WTC11 (cell line): ENCODE measurements at regions not wholly inside any gene's neighbourhood (a gene's known extent, or its start where the extent isn't known, plus 50 kb on each side); places are given as distances from the start of the nearest gene placed in this dataset.

ENCODE experiments used
- ATAC-seq: fragments of 200-7000 bp; cut with Tn5 transposase; 2 replicates; pipeline ENCODE4 v1.10.0; 2021; ENCODE audit warnings: mild to moderate bottlenecking, moderate library complexity
- CTCF ChIA-PET: fragments of 300-600 bp; sonication (Branson Sonifier 250); formaldehyde crosslinking; loops from one replicate; lab custom pipeline; 2021; ENCODE audit warnings: antibody characterized with exemption; lab: Charles Lee
- POLR2A ChIA-PET: fragments of 350-600 bp; sonication (Branson Sonifier 250); formaldehyde crosslinking; loops from one replicate; lab custom pipeline; 2021; ENCODE audit warnings: antibody characterized with exemption; lab: Charles Lee
- DNase-seq: peaks from one replicate; pipeline ENCODE4 v3.0.0; 2021; ENCODE audit warnings: low spot score
- H3K27ac Mint-ChIP-seq: 2 replicates; pipeline ENCODE4 v1.8.0; 2021; ENCODE audit warnings: mixed read lengths
- H3K27me3 Mint-ChIP-seq: 2 replicates; pipeline ENCODE4 v1.8.0; 2021; ENCODE audit warnings: low read depth, mild to moderate bottlenecking, moderate library complexity, mixed read lengths
- H3K36me3 Mint-ChIP-seq: 2 replicates; pipeline ENCODE4 v1.8.0; 2021; ENCODE audit warnings: mixed read lengths
- H3K4me1 Mint-ChIP-seq: 2 replicates; pipeline ENCODE4 v1.8.0; 2022; ENCODE audit warnings: mixed read lengths
- H3K4me3 Mint-ChIP-seq: 2 replicates; pipeline ENCODE4 v1.8.0; 2021; ENCODE audit warnings: mild to moderate bottlenecking, moderate library complexity, mixed read lengths
- H3K9me3 Mint-ChIP-seq: 2 replicates; pipeline ENCODE4 v1.8.0; 2021; ENCODE audit warnings: mixed read lengths
- CREB1 ChIP-seq: sonication (generic); formaldehyde crosslinking; IDR thresholded peaks from 2 replicates; pipeline ENCODE4 v1.8.0; 2023; ENCODE audit warnings: mild to moderate bottlenecking, missing genetic modification reagents
- ELF4 ChIP-seq: sonication (generic); formaldehyde crosslinking; IDR thresholded peaks from 2 replicates; pipeline ENCODE4 v1.8.1; 2022; ENCODE audit warnings: low read depth, mild to moderate bottlenecking, moderate library complexity, missing genetic modification reagents
- FOXJ3 ChIP-seq: sonication (generic); formaldehyde crosslinking; IDR thresholded peaks from 2 replicates; pipeline ENCODE4 v1.9.0; 2021; ENCODE audit warnings: missing genetic modification reagents, mild to moderate bottlenecking, borderline replicate concordance
- NFATC4 ChIP-seq: fragments of 250-450 bp; sonication (Bioruptor Pico); IDR thresholded peaks from 2 replicates; pipeline ENCODE4 v1.9.0; 2021; ENCODE audit warnings: mild to moderate bottlenecking
- NR3C1 ChIP-seq: sonication (generic); formaldehyde crosslinking; conservative IDR thresholded peaks from 2 replicates; pipeline ENCODE4 v1.8.1; 2023; ENCODE audit warnings: low read depth, mild to moderate bottlenecking, missing genetic modification reagents
- OVOL2 ChIP-seq: fragments of 250-450 bp; sonication (Bioruptor Pico); IDR thresholded peaks from 2 replicates; pipeline ENCODE4 v1.9.0; 2021; ENCODE audit warnings: mild to moderate bottlenecking, borderline replicate concordance
- TCF7 ChIP-seq: sonication (generic); formaldehyde crosslinking; IDR thresholded peaks from 2 replicates; pipeline ENCODE4 v1.8.0; 2022; ENCODE audit warnings: mild to moderate bottlenecking, low read depth, missing genetic modification reagents, moderate library complexity
- TEAD1 ChIP-seq: sonication (generic); formaldehyde crosslinking; IDR thresholded peaks from 2 replicates; pipeline ENCODE4 v1.8.0; 2022; ENCODE audit warnings: mild to moderate bottlenecking, missing genetic modification reagents
- ZNF138 ChIP-seq: sonication (generic); formaldehyde crosslinking; conservative IDR thresholded peaks from 2 replicates; pipeline ENCODE4 v1.8.1; 2022; ENCODE audit warnings: mild to moderate bottlenecking, moderate library complexity, missing genetic modification reagents
- ZNF423 ChIP-seq: fragments of 250-450 bp; sonication (Bioruptor Pico); IDR thresholded peaks from 2 replicates; pipeline ENCODE4 v2.1.2; 2022; ENCODE audit warnings: mild to moderate bottlenecking, moderate library complexity
- TF ChIP-seq, protein P1 (sequence below): sonication (generic); formaldehyde crosslinking; IDR thresholded peaks from 2 replicates; pipeline ENCODE4 v1.8.0; 2022; ENCODE audit warnings: missing genetic modification reagents
- TF ChIP-seq, protein P2 (sequence below): sonication (generic); formaldehyde crosslinking; IDR thresholded peaks from 2 replicates; pipeline ENCODE4 v1.8.1; 2023; ENCODE audit warnings: mild to moderate bottlenecking, missing genetic modification reagents, moderate library complexity
- TF ChIP-seq, protein P3 (sequence below): sonication (generic); formaldehyde crosslinking; IDR thresholded peaks from 2 replicates; pipeline ENCODE4 v1.8.1; 2022; ENCODE audit warnings: low read depth, missing genetic modification reagents, borderline replicate concordance
- TF ChIP-seq, protein P4 (sequence below): sonication (generic); formaldehyde crosslinking; IDR thresholded peaks from 2 replicates; pipeline ENCODE4 v1.8.1; 2022; ENCODE audit warnings: mild to moderate bottlenecking, moderate library complexity, missing genetic modification reagents
- TF ChIP-seq, protein P5 (sequence below): sonication (generic); formaldehyde crosslinking; IDR thresholded peaks from 2 replicates; pipeline ENCODE4 v1.8.1; 2023; ENCODE audit warnings: mild to moderate bottlenecking, missing genetic modification reagents, moderate library complexity
- TF ChIP-seq, protein P6 (sequence below): fragments of 250-450 bp; sonication (Bioruptor Pico); IDR thresholded peaks from 2 replicates; pipeline ENCODE4 v1.9.0; 2021; ENCODE audit warnings: mild to moderate bottlenecking
- TF ChIP-seq, protein P7 (sequence below): fragments of 250-450 bp; sonication (Bioruptor Pico); conservative IDR thresholded peaks from 2 replicates; pipeline ENCODE4 v1.9.0; 2021; ENCODE audit warnings: mild to moderate bottlenecking

DNA sequence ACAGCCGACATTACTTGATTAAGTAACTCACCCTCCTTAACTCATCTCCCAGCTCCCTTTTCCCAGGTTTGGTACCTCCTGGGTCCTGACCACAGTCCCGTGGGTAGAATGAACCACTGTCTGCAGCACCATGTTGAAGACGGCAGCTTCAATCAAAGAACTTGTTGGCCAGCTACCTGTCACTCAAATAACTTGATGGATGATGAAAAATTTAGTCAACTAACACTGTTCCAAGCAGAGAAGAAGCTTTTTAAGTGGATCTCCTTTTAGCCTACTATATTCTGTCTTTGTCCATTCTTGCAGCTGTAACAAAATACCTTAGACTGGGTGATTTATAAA is 138.4 kb upstream of the F3 start (continued):
- TF ChIP-seq, protein P1, sequence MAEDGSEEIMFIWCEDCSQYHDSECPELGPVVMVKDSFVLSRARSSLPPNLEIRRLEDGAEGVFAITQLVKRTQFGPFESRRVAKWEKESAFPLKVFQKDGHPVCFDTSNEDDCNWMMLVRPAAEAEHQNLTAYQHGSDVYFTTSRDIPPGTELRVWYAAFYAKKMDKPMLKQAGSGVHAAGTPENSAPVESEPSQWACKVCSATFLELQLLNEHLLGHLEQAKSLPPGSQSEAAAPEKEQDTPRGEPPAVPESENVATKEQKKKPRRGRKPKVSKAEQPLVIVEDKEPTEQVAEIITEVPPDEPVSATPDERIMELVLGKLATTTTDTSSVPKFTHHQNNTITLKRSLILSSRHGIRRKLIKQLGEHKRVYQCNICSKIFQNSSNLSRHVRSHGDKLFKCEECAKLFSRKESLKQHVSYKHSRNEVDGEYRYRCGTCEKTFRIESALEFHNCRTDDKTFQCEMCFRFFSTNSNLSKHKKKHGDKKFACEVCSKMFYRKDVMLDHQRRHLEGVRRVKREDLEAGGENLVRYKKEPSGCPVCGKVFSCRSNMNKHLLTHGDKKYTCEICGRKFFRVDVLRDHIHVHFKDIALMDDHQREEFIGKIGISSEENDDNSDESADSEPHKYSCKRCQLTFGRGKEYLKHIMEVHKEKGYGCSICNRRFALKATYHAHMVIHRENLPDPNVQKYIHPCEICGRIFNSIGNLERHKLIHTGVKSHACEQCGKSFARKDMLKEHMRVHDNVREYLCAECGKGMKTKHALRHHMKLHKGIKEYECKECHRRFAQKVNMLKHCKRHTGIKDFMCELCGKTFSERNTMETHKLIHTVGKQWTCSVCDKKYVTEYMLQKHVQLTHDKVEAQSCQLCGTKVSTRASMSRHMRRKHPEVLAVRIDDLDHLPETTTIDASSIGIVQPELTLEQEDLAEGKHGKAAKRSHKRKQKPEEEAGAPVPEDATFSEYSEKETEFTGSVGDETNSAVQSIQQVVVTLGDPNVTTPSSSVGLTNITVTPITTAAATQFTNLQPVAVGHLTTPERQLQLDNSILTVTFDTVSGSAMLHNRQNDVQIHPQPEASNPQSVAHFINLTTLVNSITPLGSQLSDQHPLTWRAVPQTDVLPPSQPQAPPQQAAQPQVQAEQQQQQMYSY, result no peak
- TF ChIP-seq NR3C1 (CRISPR knock-in tag) (no peak), FOXJ3 (no peak), ZNF138 (CRISPR knock-in tag) (no peak)
- TF ChIP-seq, all 79 proteins: peak for 0

DNA sequence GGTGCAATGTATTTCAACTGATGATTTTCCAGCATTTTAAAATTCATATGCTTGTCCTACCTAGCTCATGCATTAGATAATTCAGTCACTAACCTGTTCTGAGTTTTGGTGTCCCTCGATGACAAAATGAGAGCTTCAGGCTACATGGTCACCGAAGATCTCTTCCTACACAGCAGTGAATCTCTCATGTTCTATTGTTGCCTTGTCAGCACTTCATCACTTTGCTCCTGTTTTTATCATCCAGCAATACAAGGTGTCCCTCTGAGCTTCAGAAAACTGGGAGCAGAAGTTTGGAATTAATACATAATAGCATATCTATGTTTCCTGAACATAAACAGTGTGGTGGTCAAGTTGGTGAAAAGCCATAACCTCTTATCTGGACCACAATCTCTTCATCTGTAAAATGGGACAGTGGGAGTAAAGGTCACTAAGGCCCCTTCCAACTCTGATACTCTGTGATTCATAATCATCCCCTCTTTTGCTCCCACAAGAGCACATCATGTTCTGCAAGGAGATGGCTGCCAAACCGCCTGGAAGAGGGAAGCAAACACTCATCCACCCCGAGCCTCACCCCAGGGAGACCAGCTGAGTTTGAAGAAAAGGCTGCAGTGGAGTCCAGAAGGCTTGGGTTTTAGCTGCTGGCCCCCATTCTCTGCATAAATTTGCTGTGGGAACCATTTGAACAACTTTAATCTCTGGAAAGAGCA is 137.9 kb upstream of the F3 start:
- DNase-seq, result no peak
- Mint-ChIP-seq H3K27ac (no peak overlapping the region), H3K9me3 (peaks cover 8% of the 10 kb centered on the region), H3K36me3 (peaks cover 6% of the 10 kb centered on the region), H3K4me1 (peaks cover 25% of the 10 kb centered on the region), H3K4me3 (no peak overlapping the region), H3K27me3 (no peaks in the 10 kb centered on the region)
- POLR2A ChIA-PET, result no interaction called here
- no peak for ATAC-seq
- CTCF ChIA-PET, result no interaction called here
- TF ChIP-seq, protein P2, sequence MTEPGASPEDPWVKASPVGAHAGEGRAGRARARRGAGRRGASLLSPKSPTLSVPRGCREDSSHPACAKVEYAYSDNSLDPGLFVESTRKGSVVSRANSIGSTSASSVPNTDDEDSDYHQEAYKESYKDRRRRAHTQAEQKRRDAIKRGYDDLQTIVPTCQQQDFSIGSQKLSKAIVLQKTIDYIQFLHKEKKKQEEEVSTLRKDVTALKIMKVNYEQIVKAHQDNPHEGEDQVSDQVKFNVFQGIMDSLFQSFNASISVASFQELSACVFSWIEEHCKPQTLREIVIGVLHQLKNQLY, result no peak
- TF ChIP-seq, protein P3, sequence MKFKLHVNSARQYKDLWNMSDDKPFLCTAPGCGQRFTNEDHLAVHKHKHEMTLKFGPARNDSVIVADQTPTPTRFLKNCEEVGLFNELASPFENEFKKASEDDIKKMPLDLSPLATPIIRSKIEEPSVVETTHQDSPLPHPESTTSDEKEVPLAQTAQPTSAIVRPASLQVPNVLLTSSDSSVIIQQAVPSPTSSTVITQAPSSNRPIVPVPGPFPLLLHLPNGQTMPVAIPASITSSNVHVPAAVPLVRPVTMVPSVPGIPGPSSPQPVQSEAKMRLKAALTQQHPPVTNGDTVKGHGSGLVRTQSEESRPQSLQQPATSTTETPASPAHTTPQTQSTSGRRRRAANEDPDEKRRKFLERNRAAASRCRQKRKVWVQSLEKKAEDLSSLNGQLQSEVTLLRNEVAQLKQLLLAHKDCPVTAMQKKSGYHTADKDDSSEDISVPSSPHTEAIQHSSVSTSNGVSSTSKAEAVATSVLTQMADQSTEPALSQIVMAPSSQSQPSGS (CRISPR knock-in tag), result no peak
- TF ChIP-seq, protein P4, sequence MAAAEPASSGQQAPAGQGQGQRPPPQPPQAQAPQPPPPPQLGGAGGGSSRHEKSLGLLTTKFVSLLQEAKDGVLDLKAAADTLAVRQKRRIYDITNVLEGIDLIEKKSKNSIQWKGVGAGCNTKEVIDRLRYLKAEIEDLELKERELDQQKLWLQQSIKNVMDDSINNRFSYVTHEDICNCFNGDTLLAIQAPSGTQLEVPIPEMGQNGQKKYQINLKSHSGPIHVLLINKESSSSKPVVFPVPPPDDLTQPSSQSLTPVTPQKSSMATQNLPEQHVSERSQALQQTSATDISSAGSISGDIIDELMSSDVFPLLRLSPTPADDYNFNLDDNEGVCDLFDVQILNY (CRISPR knock-in tag), result no peak
- no peak for TF ChIP-seq OVOL2 (CRISPR knock-in tag)
- no peak for TF ChIP-seq FOXJ3
- TF ChIP-seq, protein P5, sequence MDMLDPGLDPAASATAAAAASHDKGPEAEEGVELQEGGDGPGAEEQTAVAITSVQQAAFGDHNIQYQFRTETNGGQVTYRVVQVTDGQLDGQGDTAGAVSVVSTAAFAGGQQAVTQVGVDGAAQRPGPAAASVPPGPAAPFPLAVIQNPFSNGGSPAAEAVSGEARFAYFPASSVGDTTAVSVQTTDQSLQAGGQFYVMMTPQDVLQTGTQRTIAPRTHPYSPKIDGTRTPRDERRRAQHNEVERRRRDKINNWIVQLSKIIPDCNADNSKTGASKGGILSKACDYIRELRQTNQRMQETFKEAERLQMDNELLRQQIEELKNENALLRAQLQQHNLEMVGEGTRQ (CRISPR knock-in tag), result no peak
- no peak for TF ChIP-seq TCF7 (CRISPR knock-in tag)
- TF ChIP-seq TEAD1, result no peak
- no peak for TF ChIP-seq ZNF423 (CRISPR knock-in tag)
- TF ChIP-seq, protein P6, sequence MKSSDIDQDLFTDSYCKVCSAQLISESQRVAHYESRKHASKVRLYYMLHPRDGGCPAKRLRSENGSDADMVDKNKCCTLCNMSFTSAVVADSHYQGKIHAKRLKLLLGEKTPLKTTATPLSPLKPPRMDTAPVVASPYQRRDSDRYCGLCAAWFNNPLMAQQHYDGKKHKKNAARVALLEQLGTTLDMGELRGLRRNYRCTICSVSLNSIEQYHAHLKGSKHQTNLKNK (CRISPR knock-in tag), result no peak
- TF ChIP-seq ZNF138 (CRISPR knock-in tag), result no peak
- TF ChIP-seq ELF4 (CRISPR knock-in tag), result no peak
- TF ChIP-seq CREB1, result no peak
- TF ChIP-seq, protein P7, sequence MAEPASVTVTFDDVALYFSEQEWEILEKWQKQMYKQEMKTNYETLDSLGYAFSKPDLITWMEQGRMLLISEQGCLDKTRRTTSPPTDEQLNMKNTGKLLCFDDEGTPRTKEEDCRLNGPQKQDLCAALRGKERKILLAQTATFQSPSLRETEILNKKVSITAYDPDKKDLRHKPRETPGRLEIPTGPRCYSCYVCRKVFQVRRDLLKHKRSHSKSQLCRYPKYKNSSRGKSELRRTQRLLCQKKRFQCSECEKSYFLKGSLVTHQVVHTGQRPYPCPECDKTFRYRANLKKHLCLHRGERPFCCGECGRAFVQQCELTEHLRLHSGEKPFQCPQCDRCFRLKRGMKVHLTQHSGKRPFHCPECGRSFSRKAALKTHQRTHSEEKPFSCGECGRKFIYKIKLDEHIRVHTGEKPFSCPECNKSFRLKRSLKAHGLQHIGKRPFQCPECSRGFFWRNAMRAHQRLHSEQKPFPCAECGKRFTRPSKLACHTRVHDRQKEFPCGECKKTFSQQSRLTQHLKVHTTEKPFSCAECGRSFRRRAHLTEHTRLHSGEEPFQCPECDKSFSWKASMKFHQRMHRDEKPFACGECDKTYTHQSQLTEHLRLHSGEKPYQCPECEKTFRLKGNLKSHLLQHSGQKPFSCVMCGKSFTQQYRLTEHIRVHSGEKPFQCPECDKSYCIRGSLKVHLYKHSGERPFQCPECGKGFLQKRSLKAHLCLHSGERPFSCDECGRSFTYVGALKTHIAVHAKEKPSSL, result no peak
- no peak for TF ChIP-seq NFATC4 (CRISPR knock-in tag)
